Colonic mucosa (tissue), 4 donors: ENCODE measurements at regions not wholly inside any gene's neighbourhood (a gene's known extent, or its start where the extent isn't known, plus 50 kb on each side); places are given as distances from the start of the nearest gene placed in this dataset.
"Not testable (repeated sequence)": the region's sequence is repeated elsewhere in the genome, so short reads cannot be mapped to it uniquely, and the experiment has no call there.

ENCODE experiments used
- DNase-seq: peaks from one replicate; pipeline ENCODE4 v3.0.0-alpha.2; 2020
- H3K27ac ChIP-seq: fragments of 200-600 bp; one replicate; pipeline ENCODE4 v1.8.0; 2021
- H3K27me3 ChIP-seq: fragments of 200-600 bp; one replicate; pipeline ENCODE4 v1.8.0; 2021
- H3K36me3 ChIP-seq: fragments of 200-600 bp; one replicate; pipeline ENCODE4 v1.8.0; 2021
- H3K4me1 ChIP-seq: fragments of 200-600 bp; one replicate; pipeline ENCODE4 v1.8.0; 2021; ENCODE audit warnings: mild to moderate bottlenecking
- H3K4me3 ChIP-seq: fragments of 200-600 bp; one replicate; pipeline ENCODE4 v1.8.0; 2021
- H3K9ac ChIP-seq, 2 donors: one replicate each; pipeline ENCODE4 v1.7.0; 2013; ENCODE audit warnings: control low read depth in 2 of 2, low read depth in 2 of 2, low read length in 2 of 2
- H3K9me3 ChIP-seq: fragments of 200-600 bp; one replicate; pipeline ENCODE4 v1.8.0; 2021
- intact Hi-C: fragments of 100-400 bp; cut with DNase I; formaldehyde crosslinking; loops from one replicate; pipeline ENCODE4 v1.14.1; 2022
- TF ChIP-seq, protein P1 (sequence below): fragments of 200-600 bp; IDR thresholded peaks from one replicate; pipeline ENCODE4 v1.8.0; 2022; ENCODE audit warnings: antibody characterized with exemption, mild to moderate bottlenecking
- donor health status: healthy.
- donor health status: DM: no; HTN: no; CAD: no.
- donor health status: DM: no; HTN: no; CAD: no.

DNA sequence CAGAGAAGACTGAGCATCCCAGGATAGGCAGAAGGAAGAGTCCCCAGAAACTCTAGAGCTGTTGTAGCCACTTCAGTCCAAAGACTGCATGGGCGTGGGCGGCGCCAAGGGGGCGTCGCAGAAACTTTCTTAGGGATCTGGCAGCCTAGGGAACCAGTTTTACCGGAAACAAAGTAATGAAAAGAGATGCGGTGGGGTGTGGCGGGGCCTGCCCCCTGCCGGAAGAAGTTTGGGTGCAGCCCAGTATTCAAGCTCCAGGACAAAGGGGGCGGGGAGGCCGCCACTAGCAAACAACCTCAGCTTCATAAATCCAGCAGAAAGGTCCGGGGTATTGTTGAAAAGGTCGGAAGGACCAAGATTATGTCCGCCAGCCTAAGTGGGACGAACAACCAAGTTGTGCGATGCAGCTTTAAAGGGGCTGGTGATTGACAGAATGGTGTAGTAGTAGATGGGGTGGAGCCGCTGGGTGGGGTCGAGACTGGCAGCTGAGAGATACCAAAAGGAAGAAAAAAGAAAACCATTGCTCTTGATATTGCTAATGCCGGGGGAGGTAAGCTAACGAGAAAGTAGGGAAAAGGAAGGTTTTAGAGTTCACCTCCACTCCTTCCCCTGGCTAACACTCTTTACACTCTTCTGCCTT, 190.5 kb downstream of the RRAGB start:
- intact Hi-C loops = no loop called here
- H3K27ac ChIP-seq = peak overlapping the region; percentile 78
- peak overlapping the region; percentile 51 to 59 for H3K9ac ChIP-seq
- TF ChIP-seq, protein P1, sequence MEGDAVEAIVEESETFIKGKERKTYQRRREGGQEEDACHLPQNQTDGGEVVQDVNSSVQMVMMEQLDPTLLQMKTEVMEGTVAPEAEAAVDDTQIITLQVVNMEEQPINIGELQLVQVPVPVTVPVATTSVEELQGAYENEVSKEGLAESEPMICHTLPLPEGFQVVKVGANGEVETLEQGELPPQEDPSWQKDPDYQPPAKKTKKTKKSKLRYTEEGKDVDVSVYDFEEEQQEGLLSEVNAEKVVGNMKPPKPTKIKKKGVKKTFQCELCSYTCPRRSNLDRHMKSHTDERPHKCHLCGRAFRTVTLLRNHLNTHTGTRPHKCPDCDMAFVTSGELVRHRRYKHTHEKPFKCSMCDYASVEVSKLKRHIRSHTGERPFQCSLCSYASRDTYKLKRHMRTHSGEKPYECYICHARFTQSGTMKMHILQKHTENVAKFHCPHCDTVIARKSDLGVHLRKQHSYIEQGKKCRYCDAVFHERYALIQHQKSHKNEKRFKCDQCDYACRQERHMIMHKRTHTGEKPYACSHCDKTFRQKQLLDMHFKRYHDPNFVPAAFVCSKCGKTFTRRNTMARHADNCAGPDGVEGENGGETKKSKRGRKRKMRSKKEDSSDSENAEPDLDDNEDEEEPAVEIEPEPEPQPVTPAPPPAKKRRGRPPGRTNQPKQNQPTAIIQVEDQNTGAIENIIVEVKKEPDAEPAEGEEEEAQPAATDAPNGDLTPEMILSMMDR = peak; percentile 38
- no peaks in the 10 kb centered on the region for H3K4me1 ChIP-seq
- no peaks in the 10 kb centered on the region for H3K36me3 ChIP-seq
- peak overlapping the region; percentile 52 for H3K4me3 ChIP-seq
- DNase-seq = peak; percentile 75
- no peaks in the 10 kb centered on the region for H3K27me3 ChIP-seq
- no peaks in the 10 kb centered on the region for H3K9me3 ChIP-seq

DNA sequence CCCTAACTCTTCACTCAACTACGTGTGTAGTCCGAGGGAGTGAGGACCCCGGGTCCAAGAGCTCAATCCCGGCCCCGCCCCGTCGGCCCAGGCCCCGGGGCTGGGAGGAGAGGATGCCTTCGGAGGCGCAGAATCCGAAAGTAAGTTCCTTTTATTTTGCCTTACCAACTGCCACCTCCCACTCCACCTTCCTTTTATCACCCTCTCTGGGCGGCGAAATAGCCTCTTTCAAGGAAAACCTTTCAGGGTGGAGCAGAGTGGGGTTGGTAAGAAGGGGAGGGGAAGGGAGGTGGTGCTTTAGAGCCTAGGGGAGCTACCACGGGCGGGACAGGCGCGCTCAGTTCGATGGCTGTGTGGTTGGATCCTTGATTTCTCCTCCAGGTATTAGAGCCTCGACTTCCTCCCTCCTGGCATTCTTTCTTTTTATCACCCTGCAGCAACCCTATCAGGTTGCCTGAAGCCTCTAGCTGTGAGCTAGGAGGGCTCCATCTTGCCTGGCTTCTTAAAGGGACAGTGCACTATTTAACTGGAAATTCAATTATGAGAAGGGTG, 191.2 kb downstream of the RRAGB start:
- H3K9me3 ChIP-seq = no peaks in the 10 kb centered on the region
- TF ChIP-seq, protein P1 = no peak
- DNase-seq = peak; percentile 63
- no peaks in the 10 kb centered on the region for H3K36me3 ChIP-seq
- peak overlapping the region; percentile 58 to 59 for H3K9ac ChIP-seq
- H3K27me3 ChIP-seq = no peaks in the 10 kb centered on the region
- H3K4me3 ChIP-seq = peak overlapping the region; percentile 52
- H3K4me1 ChIP-seq = no peaks in the 10 kb centered on the region
- H3K27ac ChIP-seq = peak overlapping the region; percentile 78
- intact Hi-C loops = no loop called here

DNA sequence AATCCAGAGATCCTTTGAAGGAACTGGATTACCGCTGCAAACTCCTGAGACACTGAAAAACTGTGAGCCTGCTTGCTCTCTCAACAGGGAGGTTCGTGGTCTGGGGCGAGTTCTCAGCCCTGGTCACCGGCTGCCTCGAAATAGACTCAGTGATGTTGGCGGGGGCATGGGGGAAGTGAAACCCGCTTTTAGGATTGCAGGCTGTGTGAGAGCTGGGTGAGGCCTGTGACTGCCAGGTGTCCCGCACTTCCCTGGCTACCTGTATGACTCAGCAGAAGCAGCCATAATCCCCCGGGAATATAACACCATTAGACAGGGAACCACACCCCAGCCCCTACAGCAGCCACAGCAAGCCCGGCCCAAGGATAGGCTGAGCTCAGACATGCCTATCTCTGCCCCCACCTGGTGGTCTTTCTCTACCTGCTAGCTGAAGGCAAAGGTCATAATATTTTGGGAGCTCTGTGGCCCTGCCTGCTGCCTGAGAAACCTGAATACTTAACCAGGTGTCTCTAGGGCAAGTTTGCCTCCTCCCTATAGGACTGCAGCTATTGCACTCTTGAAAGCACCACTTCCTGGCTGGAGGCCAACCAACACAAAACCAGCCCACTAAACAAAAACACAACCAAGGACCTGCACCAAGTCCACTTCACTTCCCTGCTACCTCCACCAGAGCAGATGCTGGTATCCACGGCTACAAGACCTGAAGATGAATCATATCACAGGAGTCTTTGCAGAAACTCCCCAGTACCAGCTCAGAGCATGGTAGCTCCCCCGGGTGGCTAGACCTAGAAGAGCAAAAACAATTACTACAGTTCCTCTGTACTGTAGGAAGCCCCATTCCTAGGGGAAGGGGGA, 202.0 kb downstream of the RRAGB start:
- Histone ChIP-seq H3K27me3 (no peaks in the 10 kb centered on the region), H3K4me1 (no peaks in the 10 kb centered on the region), H3K4me3 (no peak overlapping the region), H3K9me3 (no peaks in the 10 kb centered on the region), H3K27ac (no peak overlapping the region), H3K36me3 (no peaks in the 10 kb centered on the region), H3K9ac (no peak overlapping the region)
- intact Hi-C loops = no loop called here
- TF ChIP-seq, protein P1 = no peak
- no peak for DNase-seq

DNA sequence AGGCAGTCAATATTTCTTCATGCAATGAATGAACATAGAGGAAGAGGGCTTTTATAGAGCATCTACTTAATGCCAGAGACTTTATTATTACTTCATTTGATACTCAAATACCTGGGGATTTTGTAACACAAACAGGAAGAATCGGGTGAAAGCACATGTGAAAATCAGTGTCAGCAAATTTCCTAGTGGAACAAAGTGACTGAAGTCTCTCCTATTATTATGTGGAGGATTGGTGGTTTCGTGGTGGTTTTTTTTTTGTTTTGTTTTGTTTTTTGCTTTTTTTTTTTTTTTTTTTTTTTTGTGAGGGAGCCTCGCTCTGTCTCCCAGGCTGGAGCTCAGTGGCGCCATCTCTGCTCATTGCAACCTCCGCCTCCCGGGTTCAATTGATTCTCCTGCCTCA, 207.0 kb downstream of the RRAGB start:
- Histone ChIP-seq H3K36me3 (no peaks in the 10 kb centered on the region), H3K27me3 (no peaks in the 10 kb centered on the region), H3K9me3 (no peaks in the 10 kb centered on the region), H3K27ac (no peak overlapping the region), H3K4me1 (no peaks in the 10 kb centered on the region), H3K9ac (no peak overlapping the region), H3K4me3 (no peak overlapping the region)
- intact Hi-C loops = no loop called here
- TF ChIP-seq, protein P1 = no peak
- no peak for DNase-seq

DNA sequence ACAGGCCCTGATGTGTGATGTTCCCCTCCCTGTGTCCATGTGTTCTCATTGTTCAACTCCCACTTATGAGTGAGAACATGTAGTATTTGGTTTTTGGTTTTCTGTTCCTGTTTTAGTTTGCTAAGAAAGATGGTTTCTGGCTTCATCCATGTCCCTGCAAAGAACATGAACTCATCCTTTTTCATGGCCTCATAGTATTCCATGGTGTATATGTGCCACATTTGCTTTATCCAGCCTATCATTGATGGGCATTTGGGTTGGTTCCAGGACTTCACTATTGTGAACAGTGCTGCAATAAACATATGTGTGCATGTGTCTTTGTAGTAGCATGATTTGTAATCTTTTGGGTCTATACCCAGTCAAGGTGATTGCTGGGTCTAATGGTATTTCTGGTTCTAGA, 211.0 kb downstream of the RRAGB start:
- DNase-seq, H3K27me3 ChIP-seq, H3K9ac ChIP-seq, H3K9me3 ChIP-seq, H3K4me1 ChIP-seq, H3K36me3 ChIP-seq, H3K4me3 ChIP-seq, H3K27ac ChIP-seq, intact Hi-C loops: not testable (repeated sequence)
